ENCODE measurements at regions not wholly inside any gene's neighbourhood (a gene's known extent, or its start where the extent isn't known, plus 50 kb on each side); places are given as distances from the start of the nearest gene placed in this dataset.

DNA sequence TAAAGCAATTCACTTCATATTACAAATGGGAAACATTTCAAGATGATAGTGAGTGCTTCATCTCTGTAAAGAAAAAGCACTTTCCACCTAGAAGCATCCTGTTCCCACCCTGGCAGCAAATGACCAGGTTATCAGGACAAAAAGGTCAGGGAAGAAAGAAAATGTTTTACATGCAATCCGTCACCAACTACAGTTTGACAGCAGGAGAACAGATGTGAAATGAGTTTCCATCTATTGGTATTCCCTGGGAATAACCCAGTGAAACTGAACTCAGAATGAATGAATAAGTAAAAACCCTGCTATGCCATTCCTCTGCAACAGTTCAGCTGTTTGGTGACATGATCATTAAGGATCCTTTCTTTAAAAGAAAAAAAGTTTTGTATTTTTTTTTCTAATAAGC, 67.6 kb downstream of the HTR1A start:
- no peak for DNase-seq (ENCODE audit: extremely low read depth, low read depth)

DNA sequence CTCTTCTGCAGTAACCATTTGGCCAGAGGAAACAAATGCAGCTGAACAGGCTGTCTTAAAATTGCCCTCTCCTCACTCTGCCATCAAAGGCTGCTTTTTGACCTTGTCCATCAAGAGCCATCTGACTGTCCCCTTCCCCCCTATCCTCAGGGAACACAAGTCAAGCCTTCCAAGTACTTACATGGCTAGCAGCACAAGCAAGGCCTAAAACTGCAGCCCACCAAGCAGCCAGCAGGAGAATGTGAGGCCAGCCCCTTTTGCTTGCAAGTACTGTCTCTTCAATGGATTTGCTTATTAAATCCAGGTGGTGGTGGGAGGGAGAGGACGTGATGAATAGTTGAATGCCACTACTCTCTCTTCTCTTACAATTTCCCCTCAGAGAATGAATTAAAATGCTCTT, 83.5 kb downstream of the HTR1A start:
- no peak for DNase-seq (ENCODE audit: extremely low read depth, low read depth)

DNA sequence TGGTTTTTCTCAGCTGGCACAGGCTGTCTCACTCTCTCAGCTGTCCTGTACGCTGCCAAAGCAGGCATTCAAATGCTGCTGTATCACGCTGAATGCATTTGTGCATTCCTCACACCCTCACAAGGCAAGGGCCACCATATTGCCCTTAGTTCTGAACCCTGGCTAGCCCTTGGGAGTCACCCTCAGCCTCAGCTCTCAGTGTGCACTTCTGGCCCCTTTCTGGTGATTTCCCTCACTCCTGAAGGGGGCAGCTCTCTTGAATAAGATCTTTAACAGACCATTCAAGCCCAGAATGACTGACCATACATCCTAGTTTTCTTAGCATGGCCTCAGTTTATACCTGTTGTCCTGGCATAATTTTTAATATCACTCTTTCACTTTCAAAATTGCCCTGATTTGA, 84.3 kb downstream of the HTR1A start:
- no peak for DNase-seq (ENCODE audit: extremely low read depth, low read depth)

DNA sequence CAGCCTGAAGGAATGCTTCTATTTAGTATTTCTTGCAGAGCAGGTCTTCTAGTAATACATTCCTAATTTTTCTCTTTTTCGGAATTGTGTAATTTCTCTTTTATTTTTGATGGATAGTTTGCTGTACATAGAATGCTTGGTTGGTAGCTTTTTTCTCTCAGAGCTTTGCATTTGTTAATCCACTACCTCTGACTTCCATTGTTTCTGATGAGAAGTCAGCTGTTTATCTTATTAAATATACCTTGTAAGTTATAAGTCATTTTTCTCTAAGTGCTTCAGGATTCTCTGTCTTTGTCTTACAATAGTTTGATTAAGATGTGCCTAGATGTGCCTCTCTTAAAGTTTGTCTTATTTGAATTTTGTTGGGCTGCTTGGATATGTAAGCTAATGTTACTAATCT, 101.9 kb downstream of the HTR1A start:
- no peak for DNase-seq (ENCODE audit: extremely low read depth, low read depth)

DNA sequence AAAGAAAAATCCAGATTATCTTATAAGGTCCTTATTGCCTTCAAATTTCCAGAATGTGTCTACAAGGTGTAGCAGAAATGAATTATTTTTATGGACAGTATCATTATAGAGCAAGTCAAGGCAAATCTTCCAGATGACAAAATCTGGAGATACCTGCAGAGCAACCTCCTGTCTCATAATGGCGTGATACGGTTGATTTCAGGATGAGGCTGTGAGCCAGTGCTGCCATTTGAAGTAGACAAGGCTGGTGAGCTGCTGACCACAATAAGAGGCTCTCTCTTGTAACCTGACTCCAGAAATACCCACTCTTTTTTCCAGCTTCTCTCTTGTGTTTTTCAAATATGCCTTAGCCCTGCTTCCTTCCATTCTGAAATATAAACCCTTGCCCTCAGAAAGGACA, 108.2 kb downstream of the HTR1A start:
- no peak for DNase-seq (ENCODE audit: extremely low read depth, low read depth)

DNA sequence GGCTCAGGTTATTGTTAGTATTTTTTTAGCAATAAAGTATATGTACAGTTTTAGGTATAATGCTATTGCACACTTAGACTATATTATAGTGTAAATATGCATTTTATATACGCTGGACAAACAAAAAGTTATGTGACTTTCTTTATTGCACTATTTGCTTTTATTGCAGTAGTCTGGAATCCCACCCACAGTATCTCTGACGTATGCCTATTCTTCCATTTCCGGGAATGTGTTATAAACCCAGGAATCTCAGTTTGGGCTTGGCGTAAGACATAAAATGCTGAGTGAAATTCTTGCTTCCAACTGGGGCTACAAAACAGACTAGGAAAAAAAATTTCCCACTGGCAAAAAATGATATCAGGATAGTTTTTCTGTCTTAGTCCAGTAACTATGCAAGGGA, 119.1 kb downstream of the HTR1A start:
- no peak for DNase-seq (ENCODE audit: extremely low read depth, low read depth)

DNA sequence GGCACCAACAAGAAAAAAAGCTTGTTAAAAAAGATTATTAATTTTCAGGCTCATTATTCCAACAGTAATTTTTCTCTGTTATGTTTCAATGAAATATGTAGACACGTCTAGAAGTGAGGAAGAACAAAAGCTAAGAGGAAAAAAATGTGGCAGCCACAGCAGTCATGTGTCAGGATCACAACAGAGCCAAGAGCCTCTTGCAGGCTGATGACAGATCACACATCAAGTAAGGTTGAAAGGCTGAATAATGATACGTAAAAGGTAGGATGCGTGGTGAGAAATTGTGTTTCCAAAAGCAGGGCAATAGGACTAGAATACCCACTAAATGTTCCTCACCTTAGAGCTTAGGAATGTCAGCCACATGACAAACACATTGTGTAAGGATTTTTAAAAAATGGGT, 124.8 kb downstream of the HTR1A start:
- no peak for DNase-seq (ENCODE audit: extremely low read depth, low read depth)

DNA sequence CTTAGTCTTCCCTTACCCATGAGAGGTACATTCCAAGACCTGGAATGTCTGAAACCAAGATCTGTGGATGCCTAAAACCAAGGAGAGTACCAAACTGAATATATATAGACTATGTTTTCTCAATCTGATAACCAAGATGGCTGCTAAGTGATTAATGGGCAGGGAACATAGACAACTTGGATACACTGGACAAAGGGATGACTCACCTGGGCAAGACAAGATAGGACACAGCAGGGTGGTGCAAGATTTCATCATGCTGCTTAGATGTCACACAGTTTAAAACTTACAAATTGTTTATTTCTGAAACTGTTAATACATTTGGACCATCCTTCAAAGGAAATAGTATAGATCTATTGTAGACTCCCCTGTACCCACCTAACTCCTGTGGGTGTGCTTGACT, 130.9 kb downstream of the HTR1A start:
- DNase-seq (ENCODE audit: extremely low read depth, low read depth): no peak

DNA sequence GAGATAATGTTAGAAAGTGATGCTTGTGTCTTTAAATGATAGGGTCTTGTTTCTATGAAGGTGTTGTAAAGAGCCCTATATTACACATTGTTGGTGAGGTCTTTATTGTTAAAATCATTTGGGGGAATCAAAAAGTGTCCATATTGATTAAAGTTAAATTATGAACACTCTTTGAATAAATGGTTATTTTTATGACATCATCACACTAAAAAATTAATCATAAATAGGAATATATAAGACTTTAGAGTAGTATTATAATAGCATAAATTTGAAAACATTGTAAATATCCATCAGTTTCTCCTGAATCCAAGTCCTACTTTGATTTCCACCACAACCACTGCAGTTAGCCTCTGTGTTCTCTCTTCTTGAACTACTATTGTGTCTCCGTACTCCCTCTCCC, 136.3 kb downstream of the HTR1A start:
- DNase-seq (ENCODE audit: extremely low read depth, low read depth): no peak

DNA sequence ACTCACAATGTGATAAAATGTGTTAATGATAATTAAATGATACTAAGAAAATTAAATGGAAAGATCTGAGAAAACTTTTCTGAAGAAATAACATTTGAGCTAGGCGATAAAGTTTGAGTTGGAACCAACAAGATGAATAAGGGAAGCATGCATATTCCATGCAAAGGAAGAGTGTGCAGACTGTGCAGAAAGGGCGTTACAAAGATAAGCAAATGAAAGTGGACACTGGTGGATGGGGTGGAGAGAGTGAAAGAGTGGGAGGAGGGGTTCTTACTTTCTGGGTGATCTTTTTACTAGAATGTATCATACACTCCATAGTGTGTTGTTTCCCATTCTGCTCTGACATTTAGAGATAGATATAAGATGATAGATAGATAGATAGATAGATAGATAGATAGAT, 138.7 kb downstream of the HTR1A start:
- DNase-seq (ENCODE audit: extremely low read depth, low read depth): no peak

DNA sequence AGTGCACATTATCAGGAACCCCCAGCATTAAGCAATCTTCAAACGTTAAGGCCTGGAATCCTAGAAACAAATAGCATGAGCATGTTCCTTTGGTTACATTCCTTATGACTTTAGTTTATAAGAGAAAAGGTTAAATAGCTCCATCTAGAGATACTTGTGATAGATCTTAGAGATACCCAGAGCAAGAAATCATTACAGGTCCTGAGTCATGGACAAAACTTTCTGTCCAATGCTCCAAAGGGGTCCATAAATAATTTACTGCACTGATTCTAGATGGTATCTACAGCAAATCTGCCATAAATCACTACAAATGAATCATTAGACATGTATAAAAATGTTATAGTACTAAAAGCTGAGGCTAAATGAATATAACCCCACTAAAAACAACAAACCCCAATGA, 139.6 kb downstream of the HTR1A start:
- no peak for DNase-seq (ENCODE audit: extremely low read depth, low read depth)

DNA sequence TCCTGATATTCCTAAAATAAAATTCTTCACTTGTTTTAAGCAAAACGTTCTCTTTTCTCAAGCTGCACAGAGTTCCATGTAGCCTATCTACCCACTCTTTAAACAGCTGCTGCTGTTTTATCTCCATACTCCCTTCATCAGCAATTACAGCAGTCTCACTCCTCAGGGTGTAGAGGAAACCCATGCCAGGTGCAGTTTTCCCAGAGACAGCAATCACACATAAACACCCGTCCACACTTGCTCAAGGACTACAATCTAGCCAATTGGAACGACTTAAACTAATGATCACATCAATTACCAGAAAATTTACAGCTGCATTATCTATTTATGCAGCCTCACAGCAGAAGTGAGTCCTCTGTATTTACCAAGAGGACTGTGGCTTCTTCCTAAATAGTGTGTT, 141.7 kb downstream of the HTR1A start:
- DNase-seq (ENCODE audit: extremely low read depth, low read depth): no peak

DNA sequence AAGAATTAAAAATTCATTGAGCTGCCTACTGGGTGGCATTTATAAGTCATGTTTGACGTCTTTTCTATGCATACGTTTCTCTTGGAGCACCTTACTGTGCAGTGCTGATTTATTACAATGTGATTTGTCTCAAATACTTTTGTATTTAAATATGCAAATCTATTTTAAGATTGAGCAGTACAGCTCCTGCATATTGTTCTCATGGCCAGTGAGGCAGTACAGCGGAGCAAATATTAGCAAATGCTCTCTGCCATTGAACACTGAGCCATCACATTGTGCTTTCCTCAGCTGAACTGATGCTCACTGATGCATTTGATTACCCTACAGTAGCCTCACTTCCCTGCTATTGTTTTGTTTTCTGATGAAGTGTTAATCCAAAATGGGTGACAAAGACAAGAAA, 149.6 kb downstream of the HTR1A start:
- DNase-seq (ENCODE audit: extremely low read depth, low read depth): no peak

DNA sequence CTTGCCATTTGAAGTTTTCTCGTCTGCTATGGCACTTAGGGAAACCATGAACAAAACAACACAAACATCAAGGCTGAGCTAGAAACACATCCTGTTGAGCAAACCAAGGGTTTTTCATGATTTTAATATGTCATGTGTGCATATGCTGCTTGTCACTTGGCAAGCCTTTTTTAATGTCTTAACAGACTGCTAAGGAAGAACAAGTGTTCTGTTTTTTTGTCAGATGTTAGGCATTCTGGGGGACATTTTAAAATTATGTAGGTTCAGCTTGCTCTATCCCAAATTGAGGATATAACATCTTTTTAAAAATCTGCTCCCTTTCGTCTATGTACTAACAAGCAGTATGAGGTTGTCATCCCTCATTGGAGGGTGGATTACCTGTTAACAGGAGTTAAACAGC, 150.3 kb downstream of the HTR1A start:
- DNase-seq (ENCODE audit: extremely low read depth, low read depth): no peak

DNA sequence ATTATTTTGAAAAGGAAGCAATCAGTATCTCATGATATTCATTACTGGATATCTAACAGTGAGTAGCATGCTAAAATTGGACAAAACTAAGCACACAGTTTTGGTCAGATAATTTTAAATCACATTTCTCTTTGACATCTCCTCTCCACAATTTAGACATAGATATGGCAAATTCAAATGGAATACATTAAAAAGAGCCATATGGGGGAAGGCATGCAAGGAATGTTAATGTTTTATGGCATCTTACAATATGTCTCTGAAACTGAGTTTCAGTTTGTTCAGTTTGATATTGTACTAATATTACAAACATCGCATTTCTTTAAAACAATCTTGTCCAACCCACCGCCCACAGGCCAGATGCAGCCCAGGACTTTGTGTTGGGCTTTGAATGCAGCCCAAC, 151.0 kb downstream of the HTR1A start:
- DNase-seq (ENCODE audit: extremely low read depth, low read depth): no peak

DNA sequence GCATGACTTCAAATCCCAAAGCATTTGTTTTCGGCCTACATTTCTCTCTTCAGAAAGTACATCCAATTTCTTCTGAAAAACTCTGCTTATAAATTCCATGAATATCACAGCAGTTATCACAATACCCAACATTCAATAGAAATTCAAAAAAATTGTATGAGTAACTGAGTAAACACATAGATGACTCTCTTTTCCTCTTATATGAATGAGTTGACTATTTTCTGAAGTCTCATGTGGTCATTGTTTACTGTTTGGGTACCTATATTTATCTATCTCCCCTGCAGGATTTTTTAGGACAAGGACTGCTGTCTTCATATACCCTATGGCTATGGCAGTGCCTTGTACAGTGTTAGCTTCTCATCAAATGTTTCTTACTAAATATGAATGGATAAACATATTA, 157.1 kb downstream of the HTR1A start:
- DNase-seq (ENCODE audit: extremely low read depth, low read depth): no peak

DNA sequence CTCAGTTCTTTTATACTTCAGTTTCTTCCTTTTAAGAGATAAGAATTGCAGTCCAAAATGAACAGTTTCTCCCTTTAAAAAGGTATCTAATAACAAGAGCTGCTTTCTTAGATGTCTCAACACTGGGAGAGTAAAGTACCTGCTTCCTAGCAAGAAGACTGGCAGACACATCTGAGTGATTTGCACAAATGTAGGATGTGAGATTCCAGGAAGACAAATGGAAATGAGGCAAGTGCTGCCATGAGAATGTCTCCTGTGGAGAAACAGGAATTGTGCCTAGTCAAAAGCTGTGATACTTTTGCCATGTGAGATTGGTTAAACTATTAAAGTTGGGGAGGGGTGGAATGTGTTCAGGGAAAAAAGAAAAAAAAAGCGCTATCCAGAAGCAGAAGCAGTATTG, 159.1 kb downstream of the HTR1A start:
- DNase-seq (ENCODE audit: extremely low read depth, low read depth): no peak

DNA sequence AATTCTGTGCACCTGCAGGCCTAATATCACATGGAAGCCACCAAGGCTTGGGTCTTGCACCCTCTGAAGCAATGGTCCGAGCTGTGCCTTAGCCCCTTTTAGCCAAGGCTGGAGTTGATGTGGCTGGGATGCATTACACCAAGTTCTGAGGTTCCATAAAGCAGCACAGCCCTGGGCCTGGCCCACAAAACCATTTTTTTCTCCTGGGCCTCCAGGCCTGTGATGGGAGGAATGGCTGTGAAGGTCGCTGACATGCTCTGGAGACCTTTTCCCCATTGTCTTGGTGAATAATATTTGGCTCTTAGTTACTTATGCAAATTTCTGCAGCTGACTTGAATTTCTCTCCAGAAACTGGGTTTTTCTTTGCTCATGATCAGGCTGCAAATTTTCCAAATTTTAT, 167.3 kb downstream of the HTR1A start:
- no peak for DNase-seq (ENCODE audit: extremely low read depth, low read depth)

DNA sequence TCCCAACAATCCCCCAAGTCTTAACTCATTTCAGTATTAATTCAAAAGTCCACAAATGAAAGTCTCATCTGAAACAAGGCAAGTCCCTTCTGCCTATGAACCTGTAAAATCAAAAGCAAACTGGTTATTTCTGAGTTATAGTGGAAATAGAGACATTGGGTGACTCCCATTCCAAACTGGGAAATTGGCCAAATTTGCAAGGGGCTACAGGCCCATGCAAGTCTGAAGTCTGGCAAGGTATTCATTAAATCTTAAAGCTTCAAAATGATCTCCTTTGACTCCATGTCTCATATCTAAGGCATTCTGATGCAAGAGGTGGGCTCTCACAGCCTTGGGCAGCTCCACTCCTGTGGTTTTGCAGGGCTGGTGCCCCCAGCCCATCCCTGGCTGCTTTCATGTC, 167.9 kb downstream of the HTR1A start:
- no peak for DNase-seq (ENCODE audit: extremely low read depth, low read depth)

DNA sequence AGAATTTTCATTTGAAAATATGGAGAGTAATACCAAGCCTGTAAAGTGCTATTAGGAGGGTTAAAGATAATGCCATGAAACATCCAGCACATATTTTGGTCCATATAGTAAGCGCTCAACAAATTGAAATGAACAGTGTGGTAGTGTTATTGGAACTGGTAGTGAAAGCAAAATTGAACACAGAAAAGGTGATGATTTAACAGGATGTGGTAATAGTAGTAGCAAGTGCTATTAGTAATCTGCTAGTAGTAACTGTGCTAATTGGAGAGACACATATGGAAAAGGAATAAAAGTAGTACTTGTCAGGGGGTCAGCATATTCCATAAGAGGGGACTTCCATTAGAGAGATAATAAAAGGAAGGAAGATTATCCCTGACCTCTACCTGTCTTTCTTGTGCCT, 187.3 kb downstream of the HTR1A start:
- DNase-seq (ENCODE audit: extremely low read depth, low read depth): no peak

DNA sequence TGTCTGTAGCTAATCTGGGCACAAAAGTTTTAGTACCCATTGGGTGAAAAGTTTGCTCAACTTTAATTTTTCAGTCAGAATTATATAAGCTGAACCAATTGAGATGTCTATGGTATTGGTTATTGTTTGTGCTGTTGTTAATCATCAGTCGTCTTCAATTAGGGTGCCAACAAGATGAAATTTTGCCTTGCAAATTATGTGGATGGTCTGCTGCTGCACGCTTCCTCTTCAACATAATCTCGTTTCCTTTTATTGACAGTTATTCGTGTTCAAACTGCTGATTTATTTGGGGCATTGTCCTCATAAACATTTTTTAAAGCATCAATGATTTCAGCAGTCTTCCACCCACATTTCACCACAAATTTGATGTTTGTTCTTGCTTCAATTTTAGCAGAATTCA, 194.0 kb downstream of the HTR1A start:
- DNase-seq (ENCODE audit: extremely low read depth, low read depth): no peak

DNA sequence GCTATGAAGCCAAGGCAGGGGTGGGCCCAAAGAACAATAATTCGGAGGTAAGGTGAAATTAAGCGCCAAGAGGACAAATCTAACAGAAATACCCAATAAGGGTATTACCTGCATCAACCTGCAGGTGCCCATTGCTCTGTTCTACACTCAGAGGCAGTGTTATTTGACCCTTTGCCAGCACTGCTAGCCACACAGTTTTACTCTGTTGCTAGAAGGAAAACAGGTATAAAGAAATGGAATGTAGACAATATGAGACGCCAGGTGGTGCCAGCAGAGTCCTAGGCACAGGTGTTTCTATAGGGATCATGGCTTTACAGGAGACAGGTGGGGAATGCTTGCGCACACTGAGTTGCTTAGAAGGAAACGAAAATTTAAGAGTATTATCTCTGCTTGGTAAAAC, 201.3 kb downstream of the HTR1A start:
- no peak for DNase-seq (ENCODE audit: extremely low read depth, low read depth)

DNA sequence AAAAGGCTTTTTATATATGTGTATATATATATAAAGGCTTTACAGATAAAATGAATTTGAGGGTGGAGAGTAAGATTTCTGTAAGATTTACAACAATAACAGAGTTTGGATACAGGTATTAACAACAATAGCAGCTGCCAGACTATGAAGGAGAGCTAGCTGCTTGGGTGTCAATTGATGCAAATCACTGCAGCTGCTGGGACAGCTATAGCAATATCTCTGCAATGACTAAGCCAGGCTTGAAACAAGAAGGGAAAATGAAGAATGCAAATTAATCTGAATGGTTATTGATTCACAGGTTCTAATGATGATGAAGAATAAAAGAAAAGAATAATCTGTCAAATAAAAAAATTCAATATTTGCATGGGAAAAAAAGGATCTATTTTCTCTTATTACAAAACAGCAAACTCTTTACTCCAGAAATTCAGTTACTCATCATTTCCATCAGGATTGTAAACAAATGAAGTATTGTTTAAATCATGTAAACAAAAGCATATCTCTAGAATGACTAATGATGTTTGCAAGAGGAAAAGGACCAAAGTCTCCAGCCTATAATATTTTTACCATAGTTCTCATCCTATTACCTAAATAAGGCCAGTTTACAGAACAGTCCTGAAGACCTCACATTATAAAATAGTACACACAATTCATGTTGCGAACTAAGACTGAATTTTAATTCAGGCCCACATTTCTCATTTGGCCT, 219.0 kb downstream of the HTR1A start:
- DNase-seq (ENCODE audit: extremely low read depth, low read depth): no peak
